Renal cortical epithelial cell (primary cell): ENCODE measurements at regions not wholly inside any gene's neighbourhood (a gene's known extent, or its start where the extent isn't known, plus 50 kb on each side); places are given as distances from the start of the nearest gene placed in this dataset.

Experiments
- DNase-seq: peaks from one replicate; pipeline ENCODE4 v3.0.0-alpha.2; 2011; ENCODE audit warnings: low read depth

DNA sequence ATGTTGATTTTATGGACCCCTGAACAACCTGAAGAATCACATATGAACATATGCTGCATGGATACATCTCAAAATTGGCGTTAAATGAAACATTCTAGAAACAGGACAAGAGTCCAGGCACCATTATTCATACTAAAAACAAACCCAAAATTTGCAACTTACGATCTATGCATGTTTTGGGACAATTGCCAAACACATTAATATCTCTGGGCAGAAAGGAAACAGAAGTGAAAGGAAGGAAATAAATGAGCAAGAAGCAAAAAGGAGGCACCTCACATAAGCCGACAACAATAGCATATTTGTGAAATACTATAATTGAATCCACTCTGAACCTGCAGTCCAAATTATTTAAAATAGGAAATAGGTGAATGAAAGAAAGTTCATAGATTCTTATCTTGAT lies 1505.3 kb downstream of the AACS start:
- no peak for DNase-seq

DNA sequence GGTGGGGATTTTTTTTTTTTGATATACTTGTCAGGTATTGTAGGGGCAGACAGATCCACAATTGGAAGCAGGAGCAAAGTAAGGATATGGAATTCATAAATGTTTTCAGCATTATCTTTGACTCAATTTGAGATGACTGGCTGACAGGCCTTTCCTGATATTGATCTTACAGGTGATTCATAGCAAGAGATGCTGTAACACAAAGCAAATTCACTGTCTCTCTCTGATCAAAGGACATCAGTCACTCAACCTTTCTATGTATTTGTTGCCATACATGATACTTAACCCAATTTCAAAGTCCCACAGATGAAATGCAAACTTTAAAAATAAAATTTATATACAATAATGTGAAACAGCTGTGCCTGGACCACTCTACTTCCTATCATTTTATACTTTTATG lies 1506.9 kb downstream of the AACS start:
- no peak for DNase-seq

DNA sequence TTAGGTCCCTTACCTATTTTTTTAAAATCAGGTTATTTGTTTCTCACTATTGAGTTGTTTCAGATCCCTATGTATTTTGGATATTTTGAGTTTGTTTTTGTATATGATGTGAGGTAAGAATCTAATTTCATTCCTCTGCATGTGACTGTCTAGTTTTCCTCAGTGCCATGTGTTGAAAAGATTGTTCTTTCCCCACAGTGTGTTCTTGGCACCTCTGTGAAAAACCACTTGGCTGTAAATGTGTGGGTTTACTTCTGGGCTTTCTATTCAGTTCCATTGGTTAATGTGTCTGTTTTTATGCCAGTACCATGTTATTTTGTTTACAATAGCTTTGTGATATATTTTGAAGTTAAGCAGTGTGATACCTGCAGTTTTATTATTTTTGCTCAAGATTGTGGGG lies 1516.4 kb downstream of the AACS start:
- no peak for DNase-seq

DNA sequence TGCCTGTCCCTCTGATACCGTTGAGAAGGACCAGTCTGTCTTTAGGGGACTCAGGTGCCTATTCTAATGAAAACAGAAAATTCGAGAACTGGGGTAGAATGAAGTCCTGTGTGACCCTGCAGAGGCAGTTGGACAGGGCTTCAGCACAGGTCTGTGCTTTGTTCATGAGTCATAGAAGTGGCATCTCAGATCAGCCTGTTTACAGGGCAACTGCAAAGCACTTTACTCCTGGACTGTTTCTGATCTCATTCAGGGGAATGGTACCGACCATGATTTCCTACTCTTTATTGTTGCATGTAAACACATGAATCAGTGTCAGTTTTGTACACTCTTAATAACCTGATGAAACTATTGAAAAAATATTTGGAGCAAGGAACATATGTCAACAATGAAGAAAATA lies 1517.0 kb downstream of the AACS start:
- peak; percentile 20 for DNase-seq

DNA sequence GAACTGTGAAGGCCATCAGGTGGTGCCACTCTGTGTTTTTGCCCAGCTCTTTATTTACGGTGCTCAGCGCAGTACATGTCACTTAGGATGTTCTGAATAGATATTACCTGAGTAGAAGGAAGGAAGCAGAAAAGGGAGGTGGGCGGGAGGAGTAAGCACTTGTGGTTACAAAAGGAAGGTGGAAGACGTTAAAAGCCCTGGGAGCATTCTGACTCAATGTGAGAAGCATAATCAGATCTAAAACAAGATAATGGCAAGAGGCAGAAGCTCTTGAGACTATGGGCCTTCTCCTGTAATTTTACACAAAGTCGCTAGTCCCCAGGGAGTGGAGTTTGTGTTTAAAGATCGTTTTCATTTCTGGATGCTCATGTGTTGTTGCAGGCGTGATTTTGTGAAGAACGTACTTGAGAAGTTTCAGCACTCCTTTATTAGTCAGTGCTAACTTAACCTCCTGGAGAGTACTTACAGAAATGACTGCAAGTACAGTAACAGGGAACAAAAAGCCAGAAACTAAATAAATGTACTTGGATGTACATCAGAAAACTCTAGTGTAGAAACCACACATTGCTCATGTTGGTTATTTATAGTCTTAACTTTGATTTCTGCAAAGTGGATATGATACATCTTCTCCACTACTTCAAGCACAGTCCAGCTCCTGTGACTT lies 1523.5 kb downstream of the AACS start:
- DNase-seq = no peak

DNA sequence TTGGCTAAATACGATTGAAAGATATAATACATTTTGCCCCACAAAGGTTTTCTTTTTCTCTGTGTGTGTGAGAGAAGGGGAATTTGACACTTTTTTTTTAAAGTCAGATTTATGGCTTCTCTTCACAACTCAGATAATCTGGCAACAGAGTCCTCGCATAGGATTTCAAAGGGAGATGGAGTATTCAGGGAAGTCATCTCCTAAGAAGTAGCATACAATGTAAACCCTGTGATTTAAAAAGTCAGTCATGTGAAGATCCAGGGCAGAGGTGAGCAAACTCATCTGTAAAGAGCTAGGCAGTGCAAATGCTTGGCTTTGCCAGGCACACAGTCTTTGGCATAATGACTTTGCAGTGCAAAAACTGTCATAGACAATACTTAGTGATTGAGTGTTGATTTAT lies 1526.3 kb downstream of the AACS start:
- DNase-seq = no peak

DNA sequence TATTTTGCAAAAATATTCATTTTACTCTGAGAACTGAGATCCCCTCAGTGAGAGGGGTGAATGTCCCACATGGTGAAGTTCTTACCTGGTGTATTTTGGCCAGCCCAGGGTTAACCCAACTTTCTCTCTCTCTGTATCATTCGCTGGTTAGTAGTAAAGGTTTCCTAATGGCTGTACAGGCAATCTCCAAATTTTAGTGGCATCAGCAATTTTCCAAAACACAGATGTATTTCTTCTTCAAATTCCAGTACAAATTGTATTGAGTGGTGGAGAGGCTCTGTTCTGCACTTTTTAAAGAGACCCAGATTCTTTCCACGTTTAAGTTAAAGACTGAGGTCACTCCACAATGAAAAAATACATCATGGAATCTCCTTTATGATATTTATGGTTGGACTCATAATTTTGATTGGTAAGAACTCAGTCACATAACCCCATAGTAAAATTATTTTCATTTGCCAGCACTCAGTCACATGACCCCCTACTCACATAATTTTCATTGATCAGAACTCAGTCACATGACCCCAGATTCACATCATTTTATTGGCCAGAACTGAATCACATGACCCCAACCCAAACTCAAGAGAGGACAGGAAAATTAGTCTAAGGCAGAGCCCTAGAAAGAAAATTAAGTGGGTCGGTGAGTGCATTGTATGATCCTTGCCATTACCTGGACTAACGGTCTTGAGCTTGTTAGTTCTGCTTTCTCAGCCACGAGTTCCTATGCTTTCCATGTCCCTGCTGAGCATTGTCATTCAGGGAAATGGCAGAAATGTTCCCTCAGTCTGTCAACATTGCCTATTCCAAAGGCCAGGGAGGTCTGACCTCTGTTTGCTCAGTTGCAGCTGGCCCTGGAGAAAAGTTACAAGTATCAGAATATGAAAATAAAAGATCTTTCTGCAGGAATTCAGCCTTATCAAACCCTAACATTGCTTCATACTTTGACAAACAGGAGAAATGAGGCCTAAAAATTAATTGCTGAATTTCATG lies 1536.2 kb downstream of the AACS start:
- no peak for DNase-seq

DNA sequence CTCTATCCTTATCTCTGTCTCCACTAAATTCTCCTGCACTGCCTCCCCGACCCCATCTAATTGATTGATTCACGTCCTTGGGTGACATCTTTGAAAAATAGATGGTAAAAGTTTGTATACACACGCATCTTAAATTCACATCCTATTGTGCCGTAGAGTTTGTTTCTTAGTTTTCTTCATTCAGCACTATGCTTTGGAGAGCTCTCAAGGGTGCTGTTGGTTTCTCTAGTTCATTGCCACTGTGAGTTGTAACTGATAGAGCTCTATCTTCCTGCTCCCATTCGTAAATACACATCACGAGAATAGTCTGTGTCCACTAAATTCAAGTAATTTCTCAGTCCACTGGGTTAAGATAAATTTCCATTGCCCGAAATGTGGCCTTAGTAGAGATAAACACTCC lies 1537.4 kb downstream of the AACS start:
- no peak for DNase-seq

DNA sequence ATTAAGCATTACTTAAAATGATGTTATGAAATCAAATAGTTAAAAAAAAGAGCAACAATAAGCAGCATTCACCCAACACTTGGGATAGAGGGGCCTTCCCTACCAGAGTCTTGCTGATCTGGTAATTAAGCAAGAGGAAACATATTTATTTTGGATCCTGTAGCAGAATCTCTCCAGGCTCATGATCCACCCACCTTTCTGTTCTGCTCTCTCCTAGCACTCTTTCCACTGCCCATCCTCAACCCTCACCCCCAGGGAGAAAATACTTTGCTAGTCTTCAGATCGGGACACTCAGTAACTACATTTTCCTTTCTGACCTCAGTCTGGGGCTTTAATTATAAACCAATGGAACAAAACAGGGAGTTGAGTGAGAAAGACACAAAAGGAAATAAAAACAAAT lies 1541.9 kb downstream of the AACS start:
- DNase-seq = no peak

DNA sequence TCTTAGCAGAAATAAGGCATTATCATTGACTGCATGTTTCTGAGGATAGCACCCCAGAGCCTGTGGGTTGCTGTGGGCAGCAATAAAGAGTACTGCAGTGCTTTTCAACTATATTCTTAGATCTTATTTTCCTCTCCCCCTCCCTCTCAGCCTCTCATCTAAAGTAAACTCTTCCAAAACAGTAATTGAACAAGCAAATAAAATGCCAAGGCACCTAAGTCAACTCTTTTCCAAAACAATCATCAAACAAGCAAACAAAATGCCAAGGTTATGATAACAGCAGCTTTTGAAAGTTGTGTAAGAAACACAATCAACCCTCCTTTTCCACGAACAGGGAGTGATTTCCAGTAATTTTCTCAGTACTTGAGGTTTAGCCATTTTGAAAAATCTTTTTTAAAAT lies 1542.6 kb downstream of the AACS start:
- DNase-seq = no peak

DNA sequence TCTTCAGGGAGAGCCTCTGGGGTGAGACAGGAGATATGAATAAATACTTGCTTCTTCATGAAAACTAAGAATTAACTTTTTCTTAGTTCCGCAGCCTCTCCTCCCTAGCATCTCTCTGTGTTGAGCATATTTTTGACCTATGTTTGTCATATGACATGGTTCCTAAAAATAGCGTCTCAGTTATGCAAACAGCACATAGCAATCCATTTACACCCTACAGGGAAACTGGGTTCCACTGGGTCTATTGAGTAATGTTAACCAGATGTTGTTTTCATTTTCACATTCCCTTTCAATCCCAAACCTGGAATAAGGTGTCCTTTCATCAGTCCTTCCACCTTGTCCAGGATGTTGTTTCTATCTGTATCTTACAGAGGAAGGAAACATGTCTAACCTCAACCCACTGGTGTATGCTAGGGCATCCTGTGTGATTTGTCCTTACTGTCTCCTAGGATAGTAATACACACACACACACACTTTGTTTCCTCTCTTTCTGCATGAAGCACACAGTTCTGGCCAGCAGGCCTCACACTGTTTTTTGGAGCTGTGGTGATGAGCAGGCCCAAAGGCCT lies 1543.5 kb downstream of the AACS start:
- DNase-seq = no peak

DNA sequence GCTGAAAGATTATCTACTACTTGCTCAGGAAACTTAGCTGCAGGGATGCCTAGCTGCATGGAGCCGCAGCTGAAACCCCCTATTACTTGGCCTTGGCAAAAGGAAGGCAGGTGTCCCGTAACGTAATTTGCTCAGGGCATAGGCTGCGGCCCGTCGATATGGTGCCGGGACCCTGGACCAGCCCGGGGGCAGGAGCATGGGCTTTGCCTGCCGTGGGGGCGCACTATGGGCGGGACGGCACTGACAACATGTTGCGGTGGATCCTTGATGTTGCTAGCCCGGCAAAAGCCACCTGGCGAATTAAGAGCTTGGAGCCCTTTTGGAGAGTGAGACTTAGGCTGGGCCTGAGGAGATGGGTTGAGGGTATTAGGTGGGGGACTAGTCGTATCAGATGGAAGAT lies 1551.2 kb downstream of the AACS start:
- no peak for DNase-seq

DNA sequence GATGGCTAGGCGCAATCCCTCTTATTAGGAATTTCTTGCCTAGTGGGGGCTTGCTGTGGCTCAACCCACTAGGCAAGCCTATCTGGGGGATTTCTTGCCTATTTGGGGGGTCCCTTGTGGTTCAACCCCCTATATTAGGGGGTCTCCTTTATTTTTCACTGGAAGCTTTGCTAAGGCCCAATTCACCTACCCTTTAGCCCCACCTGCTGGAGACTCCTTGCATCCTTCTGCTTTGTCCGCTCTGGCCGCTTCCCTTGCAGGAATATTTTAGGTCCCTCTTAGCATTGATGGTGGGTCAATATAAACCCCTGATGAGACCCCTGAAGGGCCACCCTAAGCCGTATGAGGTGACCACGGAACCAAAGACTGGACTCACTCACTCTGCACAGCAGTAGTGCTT lies 1552.1 kb downstream of the AACS start:
- no peak for DNase-seq

DNA sequence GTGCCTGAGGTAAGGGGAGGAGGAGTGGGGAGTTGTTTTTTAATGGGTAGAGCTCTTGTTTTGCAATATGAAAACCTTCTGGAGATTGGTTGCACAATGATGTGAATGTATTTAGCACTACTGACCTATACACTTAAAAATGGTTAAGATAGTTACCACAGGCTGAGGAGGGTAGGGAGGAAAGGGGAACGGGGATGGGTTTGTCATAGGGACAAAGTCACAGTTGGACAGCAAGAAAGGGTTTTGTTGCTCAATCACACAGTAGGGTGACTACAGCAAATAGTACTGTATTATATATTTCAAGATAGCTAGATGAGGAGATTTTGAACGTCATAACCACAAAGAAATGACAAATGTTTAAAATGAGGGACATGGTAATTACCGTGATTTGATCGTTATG lies 1562.4 kb downstream of the AACS start:
- no peak for DNase-seq

DNA sequence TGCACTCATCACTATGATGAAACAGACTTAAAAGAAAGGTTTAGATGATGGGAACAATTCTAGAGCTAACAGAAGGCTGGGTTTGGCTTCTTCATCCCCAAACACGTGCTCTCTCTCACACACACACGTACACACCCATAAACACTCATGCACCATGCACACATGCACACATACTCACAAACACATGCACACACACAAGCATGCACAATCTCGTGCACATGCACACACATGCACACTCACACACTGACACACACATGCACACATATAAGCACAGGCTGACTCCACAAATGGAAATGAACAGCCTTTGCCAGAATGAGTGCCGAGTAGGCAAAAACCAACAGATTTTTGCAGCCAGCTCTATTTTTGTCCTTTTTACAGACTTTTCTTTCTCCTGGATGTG lies 1571.6 kb downstream of the AACS start:
- no peak for DNase-seq

DNA sequence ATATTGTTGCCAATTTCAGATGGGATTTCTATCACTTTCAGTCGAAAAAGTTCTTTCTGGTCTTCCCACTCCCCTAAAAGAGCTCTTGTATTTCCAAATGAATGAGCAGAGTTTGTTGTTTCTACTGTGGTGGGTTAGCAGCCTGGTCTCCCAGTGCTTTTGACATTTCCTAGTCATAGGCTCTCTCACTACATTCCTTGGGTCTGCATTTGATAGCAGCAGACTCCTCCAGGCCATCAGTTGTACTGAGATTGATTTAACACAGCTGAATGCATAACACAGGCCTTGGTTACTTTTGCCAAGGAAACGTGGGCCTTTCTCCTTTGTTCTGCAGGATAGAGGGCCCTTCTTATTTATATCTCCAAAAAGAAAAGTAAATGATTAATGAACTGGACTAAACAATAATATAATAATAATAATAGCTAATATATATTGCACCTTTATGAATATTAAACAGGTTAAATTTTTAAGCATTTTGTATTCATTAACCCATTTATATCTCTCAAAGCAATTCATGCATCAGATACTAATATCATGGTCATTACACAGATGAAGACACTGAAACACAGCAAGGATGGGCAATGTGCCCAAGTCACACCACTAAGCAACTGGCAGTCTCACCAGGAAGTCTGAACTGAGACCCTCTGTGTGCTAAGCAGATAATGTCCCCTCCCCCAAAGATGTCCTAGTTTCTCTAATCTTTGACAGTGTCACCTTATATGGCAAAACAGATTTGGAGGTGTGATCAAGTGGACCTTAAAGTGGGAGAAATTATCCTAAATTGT lies 1579.2 kb downstream of the AACS start:
- DNase-seq = no peak

DNA sequence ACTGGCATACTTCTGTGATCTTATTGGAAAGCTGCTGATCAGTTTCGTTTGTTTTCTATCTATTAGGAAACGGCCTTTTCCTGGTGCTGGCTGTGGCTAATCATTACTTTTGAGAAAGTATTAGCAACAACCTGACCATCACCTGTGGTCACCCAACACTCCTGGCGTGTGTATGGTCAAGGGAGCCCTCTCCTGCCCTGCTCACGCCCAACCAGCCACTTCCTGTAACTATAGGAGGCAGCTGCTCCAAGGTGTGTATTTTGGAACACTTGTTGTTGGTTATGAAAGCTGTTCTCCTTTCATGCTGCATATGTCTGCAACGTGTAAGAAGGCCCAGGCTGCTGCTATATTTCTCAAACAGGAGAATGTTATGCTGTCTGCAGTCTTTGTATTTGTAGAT lies 1582.8 kb downstream of the AACS start:
- DNase-seq = no peak

DNA sequence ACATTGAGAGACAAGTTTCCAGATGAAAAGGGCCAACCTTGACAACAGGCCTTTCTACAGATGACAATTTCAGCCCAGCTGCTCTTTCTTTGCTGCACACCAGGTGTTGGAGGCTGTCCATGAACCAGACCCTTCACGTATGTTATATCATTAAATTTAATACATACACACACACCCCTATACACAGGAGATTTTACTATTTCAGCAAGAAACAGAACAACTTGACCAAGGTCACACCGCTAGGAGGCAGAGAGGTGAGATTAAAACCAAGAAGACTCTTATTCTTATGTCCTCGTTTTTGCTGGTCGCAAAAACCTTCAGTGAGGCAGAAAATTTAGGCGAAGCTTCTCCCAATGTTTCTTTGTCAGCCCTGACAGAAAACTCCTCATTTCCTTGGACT lies 1585.9 kb downstream of the AACS start:
- no peak for DNase-seq

DNA sequence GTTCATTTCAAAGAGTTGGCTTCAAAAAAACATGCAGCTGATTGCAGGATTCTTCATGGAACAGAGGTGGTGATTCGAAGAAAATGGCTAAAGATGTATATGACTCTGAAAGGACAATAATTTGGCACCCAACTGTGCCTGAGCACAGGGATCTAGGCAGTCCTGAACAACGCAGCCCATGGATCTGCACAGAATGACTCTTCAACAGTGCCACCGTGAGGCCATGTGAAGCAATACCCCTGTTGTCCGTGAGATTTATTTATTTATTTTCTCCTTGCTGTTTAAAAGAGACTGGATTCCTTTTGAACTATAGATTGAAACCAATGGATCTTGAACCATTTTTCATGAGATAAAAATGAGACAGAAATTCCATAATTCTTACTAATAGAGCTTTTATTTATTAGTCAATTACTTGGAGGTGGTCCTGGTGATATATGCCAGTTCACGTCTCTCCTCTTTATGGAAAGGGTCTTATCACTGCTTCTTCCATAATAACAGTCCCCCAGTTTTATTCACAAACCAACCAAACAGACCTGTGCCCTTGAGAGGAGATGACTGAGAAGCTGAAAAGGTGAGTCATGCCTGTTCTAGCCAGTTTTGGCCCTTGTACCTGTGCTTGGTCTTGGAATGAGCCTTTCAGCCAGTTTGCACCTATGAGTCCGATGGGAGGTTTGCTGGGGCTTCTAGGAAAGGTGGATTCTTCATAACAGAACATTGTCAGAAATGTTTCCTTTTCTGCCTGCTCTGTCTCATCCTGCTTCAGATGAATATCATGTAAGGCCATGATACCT lies 1598.3 kb downstream of the AACS start:
- DNase-seq = no peak

DNA sequence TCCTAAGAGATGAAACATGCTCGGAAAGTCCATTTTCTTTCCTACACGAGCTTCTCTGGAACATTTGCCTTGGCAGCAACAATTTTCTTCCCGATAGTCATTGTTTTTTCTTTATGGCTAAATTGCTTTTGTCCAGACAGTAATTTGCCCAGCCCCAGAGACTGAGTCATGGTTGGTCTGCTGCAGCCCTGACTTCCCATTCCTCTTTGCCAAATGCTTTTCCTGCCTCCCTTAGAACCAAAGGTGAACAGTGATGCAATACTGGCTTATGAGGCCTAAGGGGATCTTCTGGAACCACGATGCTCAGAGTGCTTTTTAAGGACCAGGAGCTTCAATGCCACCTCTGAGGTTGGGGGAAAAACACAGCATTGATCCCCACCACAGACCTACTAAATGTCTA lies 1599.6 kb upstream of the TMEM132C start:
- DNase-seq = peak; percentile 36

DNA sequence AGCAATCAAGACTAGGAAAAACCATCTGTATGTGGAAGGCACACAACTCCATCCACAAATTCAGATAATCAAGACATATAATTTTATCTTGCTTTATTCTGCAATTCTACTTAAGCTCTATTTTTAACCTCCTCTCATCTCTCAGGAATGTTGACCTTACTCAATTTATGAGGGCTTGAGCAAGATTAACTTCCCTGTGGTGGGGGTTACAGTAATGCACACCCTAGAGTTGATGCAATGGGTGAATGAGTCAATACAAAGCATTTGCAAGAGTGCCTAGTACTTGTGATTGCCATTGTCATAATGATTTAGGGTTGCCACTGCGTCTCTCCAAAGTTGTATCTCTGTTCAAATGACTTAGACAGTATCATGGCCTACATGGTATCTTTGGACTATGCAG lies 1598.4 kb upstream of the TMEM132C start:
- peak; percentile 58 for DNase-seq
